ENCODE measurements at regions not wholly inside any gene's neighbourhood (a gene's known extent, or its start where the extent isn't known, plus 50 kb on each side); places are given as distances from the start of the nearest gene placed in this dataset.

GRCh38 chr11:81687057-81687456 lies 1046.6 kb downstream of the FAM181B start:
- TF ChIP-seq REST (IDR thresholded peaks at IDR 0.05; ENCODE audit: insufficient read depth in 1 of 2, low read depth in 2 of 2, low read length in 1 of 2) (no peak), CTCF (IDR thresholded peaks at IDR 0.05) (no peak), POLR2AphosphoS5 (IDR thresholded peaks at IDR 0.05; ENCODE audit: low read depth, low read length) (no peak)

Measured in Panc1 (cell line).